ENCODE measurements at regions not wholly inside any gene's neighbourhood (a gene's known extent, or its start where the extent isn't known, plus 50 kb on each side); places are given as distances from the start of the nearest gene placed in this dataset.
A peak's percentile ranks its signal among the peaks of the same experiment; 100 is the strongest.
"Not testable (repeated sequence)": the region's sequence is repeated elsewhere in the genome, so short reads cannot be mapped to it uniquely, and the experiment has no call there.

- no peak for DNase-seq
Observed at GRCh38 chr3:66812741-66813140, 185.4 kb upstream of the KBTBD8 start.

- DNase-seq: peak; percentile 16
Observed at GRCh38 chr3:66816090-66816761, 181.9 kb upstream of the KBTBD8 start.

GRCh38 chr3:66817951-66818557, 180.1 kb upstream of the KBTBD8 start:
- no peak for DNase-seq

GRCh38 chr3:66819993-66820501, 178.1 kb upstream of the KBTBD8 start:
- no peak for DNase-seq

GRCh38 chr3:66822186-66823008, 175.7 kb upstream of the KBTBD8 start:
- DNase-seq: peak; percentile 1

GRCh38 chr3:66823009-66823397, 175.1 kb upstream of the KBTBD8 start:
- DNase-seq: no peak

- no peak for DNase-seq
Observed at GRCh38 chr3:66823532-66823931, 174.6 kb upstream of the KBTBD8 start.

- DNase-seq: no peak
Observed at GRCh38 chr3:66825375-66825774, 172.7 kb upstream of the KBTBD8 start.

GRCh38 chr3:66827726-66828125, 170.4 kb upstream of the KBTBD8 start:
- no peak for DNase-seq

GRCh38 chr3:66828303-66828702, 169.8 kb upstream of the KBTBD8 start:
- DNase-seq: no peak

- DNase-seq: no peak
Observed at GRCh38 chr3:66830301-66830700, 167.8 kb upstream of the KBTBD8 start.

- no peak for DNase-seq
Observed at GRCh38 chr3:66831931-66832330, 166.2 kb upstream of the KBTBD8 start.

- no peak for DNase-seq
Observed at GRCh38 chr3:66836363-66837152, 161.5 kb upstream of the KBTBD8 start.

- no peak for DNase-seq
Observed at GRCh38 chr3:66838704-66839103, 159.4 kb upstream of the KBTBD8 start.

- no peak for DNase-seq
Observed at GRCh38 chr3:66839508-66839907, 158.6 kb upstream of the KBTBD8 start.

- DNase-seq: not testable (repeated sequence)
Observed at GRCh38 chr3:66842761-66843464, 155.2 kb upstream of the KBTBD8 start.

- DNase-seq: no peak
Observed at GRCh38 chr3:66851894-66852613, 146.1 kb upstream of the KBTBD8 start.

- DNase-seq: no peak
Observed at GRCh38 chr3:66854601-66855151, 143.4 kb upstream of the KBTBD8 start.

- no peak for DNase-seq
Observed at GRCh38 chr3:66856533-66856932, 141.6 kb upstream of the KBTBD8 start.

GRCh38 chr3:66858656-66859381, 139.3 kb upstream of the KBTBD8 start:
- no peak for DNase-seq

- DNase-seq: no peak
Observed at GRCh38 chr3:66860771-66861170, 137.3 kb upstream of the KBTBD8 start.

Measured in NCI-H2029 treated with DMSO at 0.1 percent for 48 hours (cell line).